BJ (cell line): ENCODE measurements at regions not wholly inside any gene's neighbourhood (a gene's known extent, or its start where the extent isn't known, plus 50 kb on each side); places are given as distances from the start of the nearest gene placed in this dataset.
A peak's percentile ranks its signal among the peaks of the same experiment; 100 is the strongest.

ENCODE experiments used
- CTCF ChIA-PET: fragments of 350-600 bp; formaldehyde crosslinking; extraction: SDS; loops from one replicate; lab custom pipeline; 2021; ENCODE audit warnings: antibody characterized with exemption, inconsistent platforms; lab: Yijun Ruan, JAX
- POLR2A ChIA-PET: fragments of 300-600 bp; sonication (Branson Sonifier 250); formaldehyde crosslinking; extraction: SDS; loops from one replicate; lab custom pipeline; 2021; ENCODE audit warnings: antibody characterized with exemption; lab: Charles Lee
- DNase-seq: peaks from one replicate; pipeline ENCODE4 v3.0.0-alpha.2; 2011; ENCODE audit warnings: low read depth
- H3K27me3 ChIP-seq: 2 replicates; pipeline ENCODE4 v1.6.0; 2011; ENCODE audit warnings: low read length; ENCODE audit not compliant: control insufficient read depth, insufficient read depth
- H3K36me3 ChIP-seq: 2 replicates; pipeline ENCODE4 v1.5.1; 2011; ENCODE audit warnings: low read length; ENCODE audit not compliant: control insufficient read depth, insufficient read depth
- H3K4me3 ChIP-seq: 2 replicates; pipeline ENCODE4 v1.5.1; 2011; ENCODE audit warnings: low read depth, mild to moderate bottlenecking, control low read depth, low read length
- TF ChIP-seq, protein P1 (sequence below): IDR thresholded peaks from 2 replicates; pipeline ENCODE4 v1.5.1; 2011; ENCODE audit warnings: low read depth, mild to moderate bottlenecking, control low read depth, inconsistent platforms, low read length, moderate library complexity; ENCODE audit not compliant: insufficient read depth

DNA sequence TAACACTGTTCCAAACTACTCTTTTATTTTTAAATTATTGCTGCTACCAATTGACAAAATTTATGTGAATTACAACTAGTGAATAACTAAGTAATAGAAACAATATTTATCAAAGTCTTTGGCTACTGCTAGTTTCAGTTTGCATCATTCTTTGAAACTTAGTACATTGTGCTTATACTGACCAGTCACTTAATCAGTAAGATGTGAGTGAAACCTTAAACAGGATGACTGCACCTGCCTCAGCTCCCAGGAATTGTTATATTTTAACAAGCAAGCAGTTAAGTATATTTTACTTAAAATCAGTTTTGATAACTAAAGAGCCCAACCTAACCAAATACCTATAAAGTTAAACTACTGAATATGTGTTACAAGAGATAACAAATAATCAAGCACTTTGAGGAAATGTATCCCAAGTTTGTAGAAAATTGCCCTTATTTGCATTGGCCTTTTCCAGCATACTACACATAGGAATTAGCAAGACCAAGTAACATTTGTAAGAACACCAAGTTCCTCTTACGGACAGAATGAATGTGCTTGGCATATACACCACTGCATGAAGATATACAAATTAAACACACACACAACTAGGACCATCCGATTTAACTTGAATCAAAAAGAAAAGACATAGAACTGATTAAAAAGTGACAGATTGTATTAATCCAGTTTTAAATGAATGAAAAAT is 545.5 kb upstream of the DAB2 start:
- TF ChIP-seq, protein P1, sequence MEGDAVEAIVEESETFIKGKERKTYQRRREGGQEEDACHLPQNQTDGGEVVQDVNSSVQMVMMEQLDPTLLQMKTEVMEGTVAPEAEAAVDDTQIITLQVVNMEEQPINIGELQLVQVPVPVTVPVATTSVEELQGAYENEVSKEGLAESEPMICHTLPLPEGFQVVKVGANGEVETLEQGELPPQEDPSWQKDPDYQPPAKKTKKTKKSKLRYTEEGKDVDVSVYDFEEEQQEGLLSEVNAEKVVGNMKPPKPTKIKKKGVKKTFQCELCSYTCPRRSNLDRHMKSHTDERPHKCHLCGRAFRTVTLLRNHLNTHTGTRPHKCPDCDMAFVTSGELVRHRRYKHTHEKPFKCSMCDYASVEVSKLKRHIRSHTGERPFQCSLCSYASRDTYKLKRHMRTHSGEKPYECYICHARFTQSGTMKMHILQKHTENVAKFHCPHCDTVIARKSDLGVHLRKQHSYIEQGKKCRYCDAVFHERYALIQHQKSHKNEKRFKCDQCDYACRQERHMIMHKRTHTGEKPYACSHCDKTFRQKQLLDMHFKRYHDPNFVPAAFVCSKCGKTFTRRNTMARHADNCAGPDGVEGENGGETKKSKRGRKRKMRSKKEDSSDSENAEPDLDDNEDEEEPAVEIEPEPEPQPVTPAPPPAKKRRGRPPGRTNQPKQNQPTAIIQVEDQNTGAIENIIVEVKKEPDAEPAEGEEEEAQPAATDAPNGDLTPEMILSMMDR: no peak
- Histone ChIP-seq H3K4me3 (no peak overlapping the region), H3K27me3 (no peaks in the 10 kb centered on the region), H3K36me3 (no peaks in the 10 kb centered on the region)
- ChIA-PET POLR2A (no interaction called here), CTCF (no interaction called here)
- no peak for DNase-seq

DNA sequence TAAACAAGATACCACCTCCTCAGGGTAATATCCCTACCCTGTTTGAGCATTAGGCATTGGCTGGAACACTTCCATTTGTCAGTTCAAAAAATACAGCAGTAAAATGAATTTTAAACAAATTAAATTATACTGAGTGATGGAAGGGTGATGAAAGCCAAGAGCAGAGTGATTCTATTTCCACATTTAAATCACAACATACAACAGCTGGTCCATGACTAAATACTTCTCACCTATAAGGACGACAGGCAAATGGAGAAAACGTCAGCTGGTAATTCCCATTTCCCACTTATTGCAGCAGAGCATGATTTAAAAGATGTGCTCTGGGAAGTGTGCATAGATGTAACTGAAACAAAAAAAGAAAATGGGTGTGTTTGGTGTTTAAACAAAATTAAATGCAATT is 543.6 kb upstream of the DAB2 start:
- CTCF ChIA-PET: interaction anchor here (0.7 kb wide), 1 partner anchor 376 kb away, joined by 3 read pairs; no protein-coding TSS in a partner anchor
- Histone ChIP-seq H3K36me3 (no peaks in the 10 kb centered on the region), H3K4me3 (no peak overlapping the region), H3K27me3 (no peaks in the 10 kb centered on the region)
- DNase-seq: no peak
- TF ChIP-seq, protein P1: no peak
- POLR2A ChIA-PET: no interaction called here

DNA sequence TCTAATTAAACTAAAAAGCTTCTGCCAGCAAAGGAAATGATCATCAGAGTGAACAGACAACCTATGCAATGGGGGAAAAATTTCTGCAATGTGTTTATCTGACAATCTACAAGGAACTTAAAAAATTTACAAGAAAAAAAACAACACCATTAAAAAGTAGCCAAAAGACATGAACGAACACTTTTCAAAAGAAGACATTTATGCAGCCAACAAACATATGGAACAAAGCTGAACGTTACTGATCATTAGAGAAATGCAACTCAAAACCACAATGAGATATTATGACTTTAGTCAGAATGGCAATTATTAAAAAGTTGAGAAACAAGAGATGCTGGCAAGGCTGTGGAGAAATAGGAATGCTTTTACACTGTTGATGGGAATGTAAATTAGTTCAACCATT is 530.4 kb upstream of the DAB2 start:
- Histone ChIP-seq H3K36me3 (no peaks in the 10 kb centered on the region), H3K27me3 (no peaks in the 10 kb centered on the region), H3K4me3 (no peak overlapping the region)
- TF ChIP-seq, protein P1: no peak
- ChIA-PET CTCF (no interaction called here), POLR2A (no interaction called here)
- peak; percentile 14 for DNase-seq

DNA sequence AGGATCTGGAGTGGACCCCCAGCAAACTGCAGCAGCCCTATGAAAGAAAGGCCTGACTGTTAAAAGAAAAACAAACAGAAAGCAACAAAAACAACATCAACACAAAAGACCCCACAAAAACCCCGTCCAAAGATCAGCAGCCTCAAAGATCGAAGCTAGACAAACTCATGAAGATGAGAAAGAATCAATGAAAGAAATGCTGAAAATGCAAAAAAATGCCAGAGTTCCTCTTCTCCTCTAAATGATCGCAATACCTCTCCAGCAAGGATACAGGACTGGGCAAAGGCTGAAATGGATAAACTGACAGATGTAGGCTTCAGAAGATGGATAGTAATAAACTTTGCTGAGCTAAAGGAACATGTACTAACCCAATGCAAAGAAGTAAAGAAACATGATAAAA is 526.3 kb upstream of the DAB2 start:
- Histone ChIP-seq H3K36me3 (no peaks in the 10 kb centered on the region), H3K27me3 (no peaks in the 10 kb centered on the region), H3K4me3 (no peak overlapping the region)
- ChIA-PET CTCF (interaction anchor here (0.9 to 1.2 kb wide), 2 partner anchors 236 to 735 kb away, joined by 3 to 4 read pairs; no protein-coding TSS in a partner anchor), POLR2A (no interaction called here)
- TF ChIP-seq, protein P1: no peak
- no peak for DNase-seq

DNA sequence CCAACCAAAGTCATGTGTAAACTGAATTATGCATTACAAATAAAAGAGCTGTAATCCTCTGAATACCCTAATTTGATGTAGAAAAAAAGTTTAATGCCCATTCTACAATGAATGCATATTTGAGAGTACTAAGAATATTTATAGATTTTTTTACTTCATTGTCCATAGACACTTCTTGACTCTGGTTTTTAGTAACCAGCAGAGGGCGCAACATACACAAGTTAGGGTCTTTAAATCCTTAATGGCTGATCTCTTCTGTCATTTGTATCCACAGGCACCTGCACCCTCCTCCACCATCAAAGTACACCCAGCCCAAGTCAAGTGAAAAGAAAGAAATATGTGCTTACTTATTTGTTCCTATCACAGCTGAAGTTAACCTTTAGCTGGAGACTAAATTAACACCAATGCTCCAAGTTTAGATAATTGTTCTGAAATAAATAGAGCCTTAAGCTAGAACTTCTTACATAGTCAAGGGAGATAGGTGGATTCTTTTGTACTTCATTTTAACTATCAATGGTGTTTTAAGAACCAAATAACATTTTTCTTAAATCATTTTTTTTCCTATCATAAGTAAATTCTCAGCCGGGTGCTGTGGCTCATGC is 524.2 kb upstream of the DAB2 start:
- peak; percentile 1 for DNase-seq
- no peaks in the 10 kb centered on the region for H3K27me3 ChIP-seq
- no peak overlapping the region for H3K4me3 ChIP-seq
- POLR2A ChIA-PET: no interaction called here
- TF ChIP-seq, protein P1: peak; percentile 63
- H3K36me3 ChIP-seq: no peaks in the 10 kb centered on the region
- CTCF ChIA-PET: interaction anchor here (0.6 to 3.2 kb wide), 22 partner anchors 9 to 947 kb away, joined by 3 to 24 read pairs (median 4); partner anchors contain the start of gene PTGER4
